HL-60 (cell line): ENCODE measurements at regions not wholly inside any gene's neighbourhood (a gene's known extent, or its start where the extent isn't known, plus 50 kb on each side); places are given as distances from the start of the nearest gene placed in this dataset.
"Not testable (repeated sequence)": the region's sequence is repeated elsewhere in the genome, so short reads cannot be mapped to it uniquely, and the experiment has no call there.

Experiments used
- DNase-seq, 2 experiments: peaks; one replicate each; pipeline ENCODE4 v3.0.0-alpha.2; 2010 to 2020; ENCODE audit warnings: low read depth in 1 of 2, low spot score in 1 of 2
- H3K27ac ChIP-seq: fragments of 250-450 bp; sonication (Bioruptor Pico); replicated peaks from 2 replicates; pipeline ENCODE4 v1.5.1; 2020; ENCODE audit warnings: mild to moderate bottlenecking, moderate library complexity
- H3K27me3 ChIP-seq: fragments of 250-450 bp; sonication (Bioruptor Pico); 2 replicates; pipeline ENCODE4 v1.5.1; 2021; ENCODE audit warnings: mild to moderate bottlenecking, moderate library complexity; ENCODE audit not compliant: insufficient read depth, poor library complexity, severe bottlenecking
- H3K4me3 ChIP-seq: replicated peaks from 2 replicates; pipeline ENCODE4 v1.5.1; 2011; ENCODE audit warnings: mild to moderate bottlenecking, control low read depth, low read length; ENCODE audit not compliant: insufficient read depth
- CTCF ChIP-seq: IDR thresholded peaks from one replicate; pipeline ENCODE4 v1.5.1; 2011; ENCODE audit warnings: low read length, control low read depth, inconsistent platforms; ENCODE audit not compliant: insufficient read depth
- GABPA ChIP-seq: IDR thresholded peaks from 2 replicates; pipeline ENCODE4 v1.6.1; 2012; ENCODE audit warnings: low read depth
- POLR2AphosphoS5 ChIP-seq: IDR thresholded peaks from 2 replicates; pipeline ENCODE4 v1.6.1; 2012; ENCODE audit warnings: low read depth
- SPI1 ChIP-seq: IDR thresholded peaks from 2 replicates; pipeline ENCODE4 v1.6.1; 2012; ENCODE audit warnings: low read depth, mild to moderate bottlenecking, borderline replicate concordance
- TF ChIP-seq, protein P1 (sequence below): IDR thresholded peaks from 2 replicates; pipeline ENCODE4 v1.6.1; 2012; ENCODE audit warnings: low read depth; ENCODE audit not compliant: insufficient replicate concordance

DNA sequence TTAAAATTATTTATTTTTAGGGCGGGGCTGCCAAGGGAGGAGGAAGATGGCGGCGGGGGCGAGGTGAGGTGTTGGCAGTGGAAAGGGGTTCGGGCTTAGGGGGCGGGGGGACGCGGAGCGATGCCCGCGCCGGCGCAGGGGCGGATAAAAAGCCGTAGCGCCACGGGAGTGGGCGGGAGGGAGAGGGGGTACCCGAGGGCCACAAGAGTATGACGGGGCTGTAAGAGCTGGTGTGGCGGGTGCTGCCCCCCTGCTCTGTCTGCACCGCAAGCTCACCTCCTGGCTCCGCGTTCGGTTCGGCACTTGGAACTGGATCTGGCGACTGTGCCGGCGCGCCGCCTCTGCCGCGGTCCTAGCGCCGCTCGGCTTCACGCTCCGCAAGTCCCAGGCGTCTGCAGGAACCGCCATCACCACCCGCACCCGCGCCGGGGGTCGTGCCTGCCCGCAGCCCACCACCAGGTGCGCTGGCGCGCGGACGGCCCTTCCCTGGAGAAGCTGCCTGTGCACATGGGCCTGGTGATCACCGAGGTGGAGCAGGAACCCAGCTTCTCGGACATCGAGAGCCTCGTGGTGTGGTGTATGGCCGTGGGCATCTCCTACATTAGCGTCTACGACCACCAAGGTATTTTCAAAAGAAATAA lies 265.2 kb upstream of the SGCG start:
- no peak for DNase-seq
- TF ChIP-seq GABPA (no peak), SPI1 (no peak), CTCF (no peak)
- peak overlapping the region; percentile 30 for H3K4me3 ChIP-seq
- no peak overlapping the region for H3K27ac ChIP-seq
- H3K27me3 ChIP-seq: peaks cover 11% of the 10 kb centered on the region

- H3K27me3 ChIP-seq: peaks cover 11% of the 10 kb centered on the region
- not testable (repeated sequence) for H3K4me3 ChIP-seq, H3K27ac ChIP-seq, DNase-seq
Observed at GRCh38 chr13:22916276-22916675, 264.5 kb upstream of the SGCG start.

DNA sequence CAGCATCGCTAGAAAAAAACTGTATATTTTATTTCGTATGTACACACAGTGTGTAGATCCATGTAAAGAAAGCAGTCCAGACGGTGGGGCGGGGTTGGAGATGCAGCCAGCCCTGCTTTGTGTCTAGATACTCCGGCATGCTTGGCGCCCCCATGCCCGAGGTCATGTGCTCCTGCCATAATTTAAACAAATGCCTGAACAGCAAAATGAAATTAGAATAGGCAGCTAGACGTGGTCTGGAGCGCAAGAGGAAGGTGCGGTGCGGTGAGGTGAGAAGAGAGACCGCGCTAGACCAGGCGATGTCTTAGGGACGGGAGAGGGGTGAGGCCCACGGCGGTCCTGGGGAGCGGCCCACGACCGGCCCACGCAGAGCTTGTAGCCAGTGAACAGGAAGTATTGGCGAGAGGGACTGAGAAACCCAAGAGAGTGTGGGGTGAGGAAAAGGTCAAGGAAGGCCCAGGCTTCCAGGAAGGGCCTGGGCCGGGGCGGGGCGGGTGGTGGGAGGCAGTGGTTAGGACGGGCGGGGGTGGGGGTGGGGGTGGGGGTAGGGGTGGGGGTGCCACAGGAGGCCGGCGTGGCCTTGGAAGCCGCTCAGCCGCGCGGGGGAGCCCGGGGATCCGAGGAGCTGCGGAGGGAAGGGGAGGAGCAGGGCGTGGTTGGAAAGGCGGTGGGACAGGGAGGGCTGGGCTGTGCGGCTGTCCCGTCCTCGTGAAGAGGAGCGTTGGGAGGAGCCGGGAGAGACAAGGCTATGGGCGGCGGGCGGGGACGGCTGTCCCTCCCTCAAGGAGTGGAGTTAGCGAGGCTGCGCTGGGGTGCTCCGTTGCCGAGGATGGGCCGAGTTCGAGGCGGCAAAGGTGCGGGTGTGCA lies 254.7 kb upstream of the SGCG start:
- no peak for DNase-seq
- peaks cover 20% of the 10 kb centered on the region for H3K27me3 ChIP-seq
- TF ChIP-seq GABPA (no peak), CTCF (no peak), POLR2AphosphoS5 (no peak), SPI1 (no peak)
- TF ChIP-seq, protein P1, sequence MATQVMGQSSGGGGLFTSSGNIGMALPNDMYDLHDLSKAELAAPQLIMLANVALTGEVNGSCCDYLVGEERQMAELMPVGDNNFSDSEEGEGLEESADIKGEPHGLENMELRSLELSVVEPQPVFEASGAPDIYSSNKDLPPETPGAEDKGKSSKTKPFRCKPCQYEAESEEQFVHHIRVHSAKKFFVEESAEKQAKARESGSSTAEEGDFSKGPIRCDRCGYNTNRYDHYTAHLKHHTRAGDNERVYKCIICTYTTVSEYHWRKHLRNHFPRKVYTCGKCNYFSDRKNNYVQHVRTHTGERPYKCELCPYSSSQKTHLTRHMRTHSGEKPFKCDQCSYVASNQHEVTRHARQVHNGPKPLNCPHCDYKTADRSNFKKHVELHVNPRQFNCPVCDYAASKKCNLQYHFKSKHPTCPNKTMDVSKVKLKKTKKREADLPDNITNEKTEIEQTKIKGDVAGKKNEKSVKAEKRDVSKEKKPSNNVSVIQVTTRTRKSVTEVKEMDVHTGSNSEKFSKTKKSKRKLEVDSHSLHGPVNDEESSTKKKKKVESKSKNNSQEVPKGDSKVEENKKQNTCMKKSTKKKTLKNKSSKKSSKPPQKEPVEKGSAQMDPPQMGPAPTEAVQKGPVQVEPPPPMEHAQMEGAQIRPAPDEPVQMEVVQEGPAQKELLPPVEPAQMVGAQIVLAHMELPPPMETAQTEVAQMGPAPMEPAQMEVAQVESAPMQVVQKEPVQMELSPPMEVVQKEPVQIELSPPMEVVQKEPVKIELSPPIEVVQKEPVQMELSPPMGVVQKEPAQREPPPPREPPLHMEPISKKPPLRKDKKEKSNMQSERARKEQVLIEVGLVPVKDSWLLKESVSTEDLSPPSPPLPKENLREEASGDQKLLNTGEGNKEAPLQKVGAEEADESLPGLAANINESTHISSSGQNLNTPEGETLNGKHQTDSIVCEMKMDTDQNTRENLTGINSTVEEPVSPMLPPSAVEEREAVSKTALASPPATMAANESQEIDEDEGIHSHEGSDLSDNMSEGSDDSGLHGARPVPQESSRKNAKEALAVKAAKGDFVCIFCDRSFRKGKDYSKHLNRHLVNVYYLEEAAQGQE: no peak
- peak overlapping the region; percentile 21 for H3K4me3 ChIP-seq
- H3K27ac ChIP-seq: no peak overlapping the region

DNA sequence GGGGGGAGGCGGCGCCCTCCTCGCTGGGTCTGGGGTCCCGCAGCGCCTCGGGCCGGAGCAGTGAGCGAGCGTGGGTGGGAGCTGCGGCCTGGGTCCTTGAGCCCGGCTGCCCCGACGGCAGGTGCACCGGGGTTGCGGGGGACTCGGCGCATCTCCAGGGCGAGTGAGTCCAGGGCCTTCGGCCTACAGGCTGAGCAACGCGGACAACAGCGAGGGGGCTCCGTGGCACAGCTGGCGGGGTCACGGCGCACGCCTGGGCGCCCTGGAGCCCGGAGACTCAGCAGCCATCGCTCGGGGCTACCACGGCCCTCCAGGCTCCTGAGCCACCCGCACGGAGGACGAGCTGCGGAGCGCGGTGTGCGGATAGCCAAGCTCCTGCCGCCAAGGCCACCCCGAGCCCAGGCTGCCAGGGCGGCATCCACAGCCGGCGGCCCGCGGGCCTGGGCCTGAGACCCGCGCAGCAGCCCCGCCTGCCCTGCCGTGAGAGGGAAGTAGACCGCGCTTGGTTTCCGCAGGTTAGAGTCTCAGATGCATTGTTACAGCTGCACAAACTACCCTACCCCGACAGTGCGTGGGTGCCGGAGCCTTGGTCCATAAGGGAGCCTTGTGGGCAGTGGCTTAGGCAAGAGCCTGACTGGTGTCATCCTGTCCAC lies 253.9 kb upstream of the SGCG start:
- peaks cover 20% of the 10 kb centered on the region for H3K27me3 ChIP-seq
- DNase-seq: no peak
- H3K27ac ChIP-seq: no peak overlapping the region
- TF ChIP-seq SPI1: no peak
- TF ChIP-seq, protein P1: no peak
- TF ChIP-seq GABPA: no peak
- TF ChIP-seq CTCF: no peak
- TF ChIP-seq POLR2AphosphoS5: no peak
- peak overlapping the region; percentile 21 for H3K4me3 ChIP-seq

DNA sequence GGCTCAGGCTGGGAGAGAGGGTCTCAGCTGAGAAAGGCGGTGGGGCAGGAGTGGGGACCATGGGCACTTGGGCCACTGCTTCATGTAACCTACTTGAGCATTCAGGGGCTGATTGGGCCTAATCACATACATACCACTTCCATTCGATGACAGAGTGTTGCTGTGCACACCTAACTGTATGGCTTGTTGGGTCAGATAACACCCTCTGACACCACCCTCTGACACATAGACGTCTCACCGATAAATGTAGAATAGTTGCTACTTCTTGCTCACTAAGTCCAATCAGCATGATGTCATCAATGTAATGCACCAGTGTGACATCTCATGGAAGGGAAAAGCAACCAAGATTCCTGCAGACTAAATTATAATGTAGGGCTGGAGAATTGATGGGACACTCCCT lies 252.9 kb upstream of the SGCG start:
- H3K27ac ChIP-seq, DNase-seq, H3K4me3 ChIP-seq: not testable (repeated sequence)
- peaks cover 20% of the 10 kb centered on the region for H3K27me3 ChIP-seq
